ENCODE measurements at regions not wholly inside any gene's neighbourhood (a gene's known extent, or its start where the extent isn't known, plus 50 kb on each side); places are given as distances from the start of the nearest gene placed in this dataset.

- no peak for TF ChIP-seq CTCF (IDR thresholded peaks at IDR 0.05; ENCODE audit: low read depth, low read length, missing control alignments)
- no peak for DNase-seq (ENCODE audit: low read depth)
- no peak overlapping the region for H3K4me3 ChIP-seq (ENCODE audit: low read depth, low read length)
Observed at GRCh38 chr7:52500841-52501240, 534.6 kb upstream of the POM121L12 start.

- DNase-seq (ENCODE audit: low read depth): no peak
- no peak for TF ChIP-seq CTCF (IDR thresholded peaks at IDR 0.05; ENCODE audit: low read depth, low read length, missing control alignments)
- no peak overlapping the region for H3K4me3 ChIP-seq (ENCODE audit: low read depth, low read length)
Observed at GRCh38 chr7:52498366-52498765, 537.1 kb upstream of the POM121L12 start.

- no peak for DNase-seq (ENCODE audit: low read depth)
- no peak for TF ChIP-seq CTCF (IDR thresholded peaks at IDR 0.05; ENCODE audit: low read depth, low read length, missing control alignments)
- H3K4me3 ChIP-seq (ENCODE audit: low read depth, low read length): no peak overlapping the region
Observed at GRCh38 chr7:52486267-52486666, 549.2 kb upstream of the POM121L12 start.

- TF ChIP-seq CTCF (IDR thresholded peaks at IDR 0.05; ENCODE audit: low read depth, low read length, missing control alignments): no peak
- no peak for DNase-seq (ENCODE audit: low read depth)
Observed at GRCh38 chr7:52482076-52482475, 553.4 kb upstream of the POM121L12 start.

GRCh38 chr7:52481571-52481970, 553.9 kb upstream of the POM121L12 start:
- no peak for DNase-seq (ENCODE audit: low read depth)

More at GRCh38 chr7:52482076-52482475, 553.4 kb upstream of the POM121L12 start:
- H3K4me3 ChIP-seq (ENCODE audit: low read depth, low read length): no peak overlapping the region

GRCh38 chr7:52479990-52480389, 555.4 kb upstream of the POM121L12 start:
- TF ChIP-seq CTCF (IDR thresholded peaks at IDR 0.05; ENCODE audit: low read depth, low read length, missing control alignments): no peak
- no peak for DNase-seq (ENCODE audit: low read depth)
- H3K4me3 ChIP-seq (ENCODE audit: low read depth, low read length): no peak overlapping the region

More at GRCh38 chr7:52481571-52481970, 553.9 kb upstream of the POM121L12 start:
- no peak overlapping the region for H3K4me3 ChIP-seq (ENCODE audit: low read depth, low read length)
- TF ChIP-seq CTCF (IDR thresholded peaks at IDR 0.05; ENCODE audit: low read depth, low read length, missing control alignments): no peak

- no peak for DNase-seq (ENCODE audit: low read depth)
- no peak overlapping the region for H3K4me3 ChIP-seq (ENCODE audit: low read depth, low read length)
- TF ChIP-seq CTCF (IDR thresholded peaks at IDR 0.05; ENCODE audit: low read depth, low read length, missing control alignments): no peak
Observed at GRCh38 chr7:52475001-52475582, 560.3 kb upstream of the POM121L12 start.
